Dermis microvascular lymphatic vessel endothelial cell (primary cell): ENCODE measurements at regions not wholly inside any gene's neighbourhood (a gene's known extent, or its start where the extent isn't known, plus 50 kb on each side); places are given as distances from the start of the nearest gene placed in this dataset.
"Not testable (repeated sequence)": the region's sequence is repeated elsewhere in the genome, so short reads cannot be mapped to it uniquely, and the experiment has no call there.

Experiments
- DNase-seq, 2 donors: peaks; one replicate each; pipeline versions ENCODE4 v3.0.0 to v3.0.0-alpha.2; 2010; ENCODE audit warnings: low read depth in 2 of 2

DNA sequence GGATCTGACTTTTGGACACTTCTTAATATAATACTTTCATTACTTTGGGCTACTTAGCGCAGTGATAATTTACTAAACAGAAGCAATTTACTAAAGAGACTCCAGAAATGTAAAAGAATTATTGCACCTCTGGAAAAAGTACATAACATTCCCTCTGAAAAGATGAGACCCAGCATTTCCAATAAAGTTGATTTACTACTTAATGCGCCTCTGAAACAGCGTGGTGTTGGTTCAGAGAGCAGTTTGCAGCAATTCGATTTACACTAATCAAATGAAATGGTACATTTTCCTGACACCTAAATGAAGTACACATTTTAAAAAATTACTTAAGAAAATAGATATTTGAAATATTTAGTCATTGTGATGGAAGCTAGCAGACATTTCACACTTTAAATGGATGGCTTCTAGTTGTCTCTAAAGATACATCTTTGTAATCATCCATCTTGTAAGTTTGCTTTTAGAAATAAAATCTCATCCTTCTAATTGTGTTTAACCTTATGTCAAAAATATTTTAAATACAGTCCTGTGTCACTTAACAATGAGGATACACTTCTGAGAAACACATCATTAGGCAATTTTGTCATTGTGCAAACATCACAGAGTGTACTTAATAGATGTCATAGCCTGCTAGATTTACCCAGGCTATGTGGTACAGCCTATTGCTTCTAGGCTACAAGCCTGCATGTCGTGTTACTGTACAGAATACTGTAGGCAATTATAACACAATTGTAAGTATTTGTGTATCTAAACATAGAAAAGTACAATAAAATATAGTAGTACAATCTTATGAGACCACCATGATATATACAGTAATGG is 284.6 kb upstream of the UBE2E3 start:
- DNase-seq: no peak

GRCh38 chr2:180694445-180695421 is 285.7 kb upstream of the UBE2E3 start:
- no peak for DNase-seq

GRCh38 chr2:180692322-180692721 is 288.1 kb upstream of the UBE2E3 start:
- no peak for DNase-seq

DNA sequence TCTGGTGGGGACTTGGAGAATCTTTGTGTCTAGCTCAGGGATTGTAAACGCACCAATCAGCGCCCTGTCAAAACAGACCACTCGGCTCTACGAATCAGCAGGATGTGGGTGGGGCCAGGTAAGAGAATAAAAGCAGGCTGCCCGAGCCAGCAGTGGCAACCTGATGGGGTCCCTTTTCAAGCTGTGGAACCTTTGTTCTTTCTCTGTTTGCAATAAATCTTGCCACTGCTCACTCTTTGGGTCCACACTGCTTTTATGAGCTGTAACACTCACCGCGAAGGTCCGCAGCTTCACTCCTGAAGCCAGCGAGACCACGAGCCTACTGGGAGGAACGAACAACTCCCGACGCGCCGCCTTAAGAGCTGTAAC is 288.6 kb upstream of the UBE2E3 start:
- not testable (repeated sequence) for DNase-seq

DNA sequence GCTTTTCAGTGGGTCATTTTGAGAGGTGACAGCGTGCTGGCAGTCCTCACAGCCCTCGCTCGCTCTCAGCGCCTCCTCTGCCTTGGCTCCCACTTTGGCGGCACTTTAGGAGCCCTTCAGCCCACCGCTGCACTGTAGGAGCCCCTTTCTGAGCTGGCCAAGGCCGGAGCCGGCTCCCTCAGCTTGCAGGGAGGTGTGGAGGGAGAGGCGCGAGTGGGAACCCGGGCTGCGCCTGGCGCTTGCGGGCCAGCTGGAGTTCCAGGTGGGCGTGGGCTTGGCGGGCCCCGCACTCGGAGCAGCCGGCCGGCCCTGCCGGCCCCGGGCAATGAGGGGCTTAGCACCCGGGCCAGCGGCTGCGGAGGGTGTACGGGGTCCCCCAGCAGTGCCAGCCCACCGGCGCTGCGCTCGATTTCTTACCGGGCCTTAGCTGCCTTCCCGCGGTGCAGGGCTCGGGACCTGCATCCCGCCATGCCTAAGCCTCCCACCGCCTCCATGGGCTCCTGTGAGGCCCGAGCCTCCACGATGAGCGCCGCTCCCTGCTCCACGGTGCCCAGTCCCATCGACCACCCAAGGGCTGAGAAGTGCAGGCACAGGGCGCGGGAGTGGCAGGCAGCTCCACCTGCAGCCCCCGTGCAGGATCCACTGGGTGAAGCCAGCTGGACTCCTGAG is 289.1 kb upstream of the UBE2E3 start:
- DNase-seq: not testable (repeated sequence)

DNA sequence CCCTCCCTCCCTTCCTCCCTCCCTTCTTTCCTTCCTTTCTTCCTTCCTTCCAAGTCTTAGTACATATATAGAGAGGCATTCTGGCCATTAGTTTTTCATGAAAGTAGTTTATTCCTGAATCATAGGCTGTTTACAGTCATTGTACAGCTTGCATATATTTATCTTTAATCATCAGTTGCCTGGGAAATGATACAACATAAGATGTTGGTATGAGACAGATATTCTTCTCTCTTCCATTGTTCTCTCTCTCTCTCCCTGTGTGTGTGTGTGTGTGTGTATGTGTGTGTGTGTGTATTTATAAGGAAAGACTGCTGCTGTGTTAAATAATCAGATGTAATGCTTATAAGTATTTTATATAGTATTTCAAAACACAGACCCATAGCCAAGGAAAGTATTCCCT is 289.8 kb upstream of the UBE2E3 start:
- DNase-seq: no peak

DNA sequence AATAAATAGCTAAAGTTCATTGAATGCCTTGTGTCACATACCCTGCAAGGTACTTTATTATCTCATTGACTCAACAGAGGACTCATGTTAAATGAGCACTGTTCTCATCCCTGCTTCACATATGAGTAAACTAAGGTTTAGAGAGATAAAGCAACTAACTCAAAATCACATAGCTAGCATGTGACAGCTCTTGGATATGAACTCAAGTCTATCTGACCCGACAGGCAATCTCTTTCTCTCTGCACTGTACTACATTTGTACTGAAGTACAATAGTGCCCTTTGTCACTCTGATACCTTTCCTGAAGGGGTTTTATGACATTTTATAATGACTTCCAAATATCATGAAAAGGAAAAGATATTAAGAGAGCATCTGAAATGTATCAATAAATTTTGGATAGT is 297.5 kb upstream of the UBE2E3 start:
- no peak for DNase-seq

DNA sequence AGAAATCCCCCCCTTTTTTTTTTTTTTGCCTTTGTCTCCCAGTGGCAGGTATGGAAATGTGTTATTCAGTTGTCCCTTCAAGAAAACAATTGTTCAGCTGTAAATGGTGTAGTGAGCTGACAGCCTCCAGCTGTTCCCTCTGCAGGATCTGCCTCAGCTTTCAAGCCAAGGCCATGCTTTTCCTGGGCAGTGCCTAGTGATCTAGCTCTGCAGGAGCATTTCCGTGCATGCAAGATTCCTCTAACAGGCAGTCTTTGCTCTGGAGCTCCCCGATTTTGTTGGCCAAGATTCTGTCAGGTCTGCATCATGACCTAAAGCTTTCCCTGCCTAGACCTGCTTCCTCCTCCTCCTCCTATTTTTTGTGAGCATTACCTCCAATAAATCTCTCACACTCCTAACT is 300.7 kb upstream of the UBE2E3 start:
- DNase-seq: no peak

GRCh38 chr2:180678625-180678972 is 301.8 kb upstream of the UBE2E3 start:
- DNase-seq: no peak

DNA sequence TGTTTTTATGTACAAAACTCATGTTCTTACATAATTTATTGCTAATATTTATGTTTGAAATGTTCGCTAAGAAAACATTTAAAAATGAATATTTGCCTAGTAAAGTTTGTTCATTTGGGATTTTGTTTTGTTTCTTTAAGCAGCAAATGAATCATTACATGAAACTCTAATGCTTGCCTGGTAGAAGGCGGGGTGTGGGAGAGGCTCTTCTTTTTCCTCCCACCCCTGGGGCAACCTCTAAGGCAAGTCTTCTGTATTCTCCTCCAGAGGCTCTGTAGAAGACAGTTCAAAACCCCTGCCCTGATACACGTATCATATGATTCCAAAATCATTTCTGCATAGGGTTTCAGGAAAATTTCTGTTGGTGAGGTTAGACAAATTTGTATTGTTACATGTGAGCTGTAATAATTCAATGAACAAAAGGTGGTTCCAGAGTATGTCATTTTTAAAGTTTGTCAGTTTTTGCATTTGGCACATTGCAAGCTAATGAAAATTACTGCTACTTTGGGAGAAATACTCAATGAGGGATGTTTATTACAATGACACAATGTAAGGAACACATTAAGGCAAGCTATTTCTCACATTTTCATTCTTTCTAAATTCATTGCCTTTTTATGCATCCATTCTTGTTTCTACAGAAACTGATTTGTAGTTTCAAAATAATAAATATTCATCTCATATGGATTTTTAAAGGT is 302.3 kb upstream of the UBE2E3 start:
- no peak for DNase-seq

DNA sequence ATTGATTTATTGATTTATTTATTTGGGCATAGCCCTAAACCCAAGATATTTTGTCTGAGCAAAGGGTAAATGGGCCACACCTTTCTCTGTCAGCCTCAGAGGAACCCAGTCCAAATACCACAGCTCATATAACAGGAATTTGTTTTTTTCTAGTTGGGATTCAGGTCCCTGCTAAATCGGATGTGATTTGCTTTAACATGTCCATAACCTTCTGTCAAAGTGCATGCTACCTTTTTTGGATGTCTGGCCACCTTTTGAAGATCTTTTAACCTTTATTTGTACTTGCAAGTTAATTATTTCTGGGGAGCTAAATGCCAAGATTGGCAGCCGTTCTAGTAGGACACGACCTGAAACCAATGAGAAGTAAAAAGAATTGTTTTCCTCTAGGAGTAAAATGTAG is 303.2 kb upstream of the UBE2E3 start:
- DNase-seq: no peak

- DNase-seq: no peak
Observed at GRCh38 chr2:180676520-180677025, 303.8 kb upstream of the UBE2E3 start.

GRCh38 chr2:180675170-180675569 is 305.2 kb upstream of the UBE2E3 start:
- DNase-seq: no peak

- no peak for DNase-seq
Observed at GRCh38 chr2:180672377-180672776, 308.0 kb upstream of the UBE2E3 start.

DNA sequence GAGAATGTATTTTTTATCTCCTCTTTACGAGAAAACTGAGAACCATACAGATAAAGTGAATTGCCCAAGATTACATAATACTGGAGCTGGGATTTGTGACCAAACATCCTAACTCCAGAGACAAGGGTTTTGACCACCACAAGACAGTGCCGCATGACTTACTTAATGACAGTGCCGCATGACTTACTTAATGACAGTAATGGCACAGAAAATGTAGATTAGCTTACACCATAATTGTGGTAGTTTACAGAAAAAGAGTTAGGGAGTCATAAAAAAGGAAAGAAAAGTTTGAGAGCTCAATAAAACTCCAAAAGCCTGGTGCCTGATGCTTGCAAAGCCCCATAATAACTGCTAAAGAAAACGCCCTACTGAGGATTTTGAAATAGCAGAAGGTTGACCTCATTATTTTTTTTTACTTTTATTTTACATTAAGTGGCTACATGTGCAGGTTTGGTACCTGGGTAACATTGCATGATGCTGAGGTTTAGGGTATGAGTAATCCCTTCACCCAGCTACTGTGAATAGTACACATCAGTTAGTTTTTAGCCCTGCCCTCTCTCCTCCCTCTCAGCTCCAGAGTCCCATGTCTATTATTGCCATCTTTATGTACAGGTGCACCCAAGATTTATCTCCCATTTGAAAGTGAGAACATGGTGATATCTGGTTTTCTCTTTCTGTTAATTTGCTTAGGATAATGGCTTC is 310.0 kb upstream of the UBE2E3 start:
- no peak for DNase-seq

DNA sequence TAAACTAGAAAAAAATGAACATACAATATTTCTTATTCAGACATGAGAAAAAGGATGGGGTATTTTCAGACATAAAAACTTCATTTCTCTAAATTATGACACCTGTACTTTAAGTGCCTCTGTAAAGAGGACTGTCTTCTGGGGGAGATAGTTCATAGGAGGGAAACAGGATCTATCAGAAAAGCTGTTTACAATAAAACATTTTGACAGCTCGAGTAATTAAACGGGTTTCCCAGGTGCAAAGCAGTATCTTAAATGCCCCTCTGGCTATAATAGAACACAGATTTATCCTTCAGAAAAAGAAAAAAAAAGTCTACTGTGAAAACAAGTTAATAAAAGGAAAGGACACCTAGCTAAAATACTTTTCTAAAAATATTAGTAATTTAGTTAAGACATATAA is 311.4 kb upstream of the UBE2E3 start:
- no peak for DNase-seq

GRCh38 chr2:180664507-180664906 is 315.9 kb upstream of the UBE2E3 start:
- DNase-seq: no peak

- DNase-seq: no peak
Observed at GRCh38 chr2:180662941-180663471, 317.4 kb upstream of the UBE2E3 start.

DNA sequence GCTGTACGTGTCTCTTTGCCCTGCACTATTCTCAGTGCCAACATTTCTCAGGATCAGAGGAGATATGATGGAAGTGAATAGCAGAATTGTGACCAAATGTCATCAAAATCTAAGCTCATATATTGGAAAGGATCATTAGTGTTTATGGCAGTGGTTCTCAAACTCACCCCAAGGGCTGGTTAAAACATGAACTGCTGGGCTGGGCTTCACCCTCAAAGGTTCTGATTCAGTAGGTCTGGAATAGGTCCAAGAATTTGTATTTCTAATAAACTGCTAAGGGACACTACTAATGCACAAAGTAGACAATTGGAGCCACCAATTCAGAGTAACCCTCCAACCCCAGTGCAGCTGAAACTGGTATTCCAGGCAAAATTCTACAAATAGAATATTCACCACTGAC is 317.9 kb upstream of the UBE2E3 start:
- no peak for DNase-seq

- no peak for DNase-seq
Observed at GRCh38 chr2:180661686-180662030, 318.7 kb upstream of the UBE2E3 start.
